Femur (tissue), 1 donor: ENCODE measurements at regions not wholly inside any gene's neighbourhood (a gene's known extent, or its start where the extent isn't known, plus 50 kb on each side); places are given as distances from the start of the nearest gene placed in this dataset.
"Not testable (repeated sequence)": the region's sequence is repeated elsewhere in the genome, so short reads cannot be mapped to it uniquely, and the experiment has no call there.

Experiments used
- DNase-seq: peaks from one replicate; pipeline ENCODE4 v3.0.0-alpha.2; 2017

- DNase-seq, result no peak
Observed at GRCh38 chr14:84064316-84065125, 1465.4 kb upstream of the FLRT2 start.

DNA sequence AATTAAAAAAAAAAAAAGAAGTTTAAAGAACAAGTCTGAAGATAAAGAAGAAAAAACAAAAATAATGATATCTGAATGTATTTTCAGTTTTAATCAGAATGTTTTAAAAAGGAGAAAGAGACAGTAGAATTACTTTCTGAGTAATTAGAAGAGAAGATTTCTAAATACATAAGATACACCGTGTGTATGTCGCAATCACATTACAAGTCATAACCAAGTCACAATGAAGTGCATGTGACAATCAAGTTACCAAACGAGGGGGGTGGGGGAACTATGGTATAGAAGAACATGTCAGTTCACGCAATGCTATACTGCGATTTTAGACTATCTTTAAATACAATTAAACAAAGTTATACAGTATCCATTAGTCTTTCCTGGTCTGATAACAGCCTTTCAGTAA is 1464.1 kb upstream of the FLRT2 start:
- DNase-seq, result no peak

DNA sequence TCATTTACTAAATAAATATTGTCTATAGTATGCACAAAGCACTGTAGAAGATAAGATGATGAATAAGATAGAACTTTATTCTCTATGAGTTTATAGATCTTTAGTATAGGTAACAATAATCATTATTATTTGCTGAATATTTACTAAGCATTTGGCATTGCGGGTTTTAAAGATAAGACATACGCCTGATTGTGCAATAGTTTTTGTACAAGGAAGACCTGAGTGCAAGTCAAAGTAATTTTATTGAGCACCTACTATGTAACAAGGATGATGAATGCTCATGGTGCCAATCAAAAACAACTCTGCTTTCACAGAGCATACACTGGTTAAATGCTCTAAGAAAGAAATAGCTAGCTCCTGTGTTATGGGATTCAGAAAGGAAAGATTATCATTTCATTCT is 1461.7 kb upstream of the FLRT2 start:
- DNase-seq, result no peak

DNA sequence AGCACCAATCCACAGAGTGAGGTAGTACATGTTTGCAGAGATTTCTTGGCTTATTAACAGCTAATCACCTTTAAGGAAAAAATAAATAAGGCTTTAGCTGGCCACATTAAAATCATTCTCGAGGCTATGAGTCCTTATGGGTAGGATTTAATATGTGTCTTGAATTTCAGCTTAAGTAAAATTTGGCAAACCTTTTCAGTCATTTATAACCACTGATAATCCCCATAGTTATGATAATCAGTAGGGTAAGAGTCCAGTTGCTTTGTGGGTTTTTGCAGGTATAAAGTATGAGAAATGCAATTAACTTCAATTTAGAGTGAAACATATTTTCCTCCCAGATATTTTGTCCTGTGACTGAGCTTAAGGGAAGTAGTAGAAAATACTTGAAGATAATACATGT is 1458.9 kb upstream of the FLRT2 start:
- no peak for DNase-seq

GRCh38 chr14:84074626-84075025 is 1455.3 kb upstream of the FLRT2 start:
- DNase-seq, result no peak

- no peak for DNase-seq
Observed at GRCh38 chr14:84080944-84081343, 1449.0 kb upstream of the FLRT2 start.

DNA sequence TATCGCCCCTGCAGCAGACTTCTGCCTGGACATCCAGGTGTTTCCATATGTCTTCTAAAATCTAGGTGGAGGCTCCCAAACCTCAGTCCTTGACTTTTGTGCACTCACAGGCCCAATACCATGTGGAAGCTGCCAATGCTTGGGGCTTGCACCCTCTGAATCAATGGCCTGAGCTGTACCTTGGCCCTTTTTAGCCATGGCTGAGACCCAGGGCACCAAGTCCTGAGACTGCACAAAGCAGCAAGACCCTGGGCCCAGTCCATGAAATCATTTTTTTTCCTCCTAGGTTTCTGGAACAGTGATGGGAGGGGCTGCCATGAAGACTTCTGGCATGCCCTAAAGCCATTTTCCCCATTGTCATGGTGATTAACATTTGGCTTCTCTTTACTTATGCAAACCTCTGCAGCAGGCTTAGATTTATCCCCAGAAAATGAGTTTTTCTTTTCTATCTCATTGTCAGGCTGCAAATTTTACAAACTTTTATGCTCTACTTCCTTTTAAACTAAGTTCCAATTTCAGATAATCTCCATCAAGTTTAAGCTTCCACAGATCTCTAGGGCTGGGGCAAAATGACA is 1445.8 kb upstream of the FLRT2 start:
- no peak for DNase-seq

GRCh38 chr14:84085493-84085892 is 1444.5 kb upstream of the FLRT2 start:
- no peak for DNase-seq

DNA sequence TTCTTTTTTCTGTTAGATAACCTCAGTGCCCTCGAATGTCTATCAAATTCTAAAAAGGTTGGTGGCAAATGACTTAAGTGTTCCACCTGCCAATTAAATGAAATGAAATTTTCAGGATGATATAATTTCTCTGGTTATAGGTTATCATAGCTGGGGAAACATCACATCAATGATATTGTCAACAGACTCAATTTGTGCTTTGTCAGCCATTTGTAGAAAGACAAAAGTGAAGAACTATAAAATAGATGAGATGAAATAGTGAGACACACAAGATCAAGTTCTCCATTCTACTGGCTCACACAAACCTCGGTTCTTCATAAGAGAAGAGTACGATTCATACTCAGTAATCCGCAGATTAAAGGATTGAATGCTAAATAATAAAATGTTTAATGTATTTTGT is 1443.2 kb upstream of the FLRT2 start:
- DNase-seq, result no peak

- no peak for DNase-seq
Observed at GRCh38 chr14:84087986-84088531, 1441.9 kb upstream of the FLRT2 start.

- peak; percentile 61 for DNase-seq
Observed at GRCh38 chr14:84090837-84091236, 1439.1 kb upstream of the FLRT2 start.

DNA sequence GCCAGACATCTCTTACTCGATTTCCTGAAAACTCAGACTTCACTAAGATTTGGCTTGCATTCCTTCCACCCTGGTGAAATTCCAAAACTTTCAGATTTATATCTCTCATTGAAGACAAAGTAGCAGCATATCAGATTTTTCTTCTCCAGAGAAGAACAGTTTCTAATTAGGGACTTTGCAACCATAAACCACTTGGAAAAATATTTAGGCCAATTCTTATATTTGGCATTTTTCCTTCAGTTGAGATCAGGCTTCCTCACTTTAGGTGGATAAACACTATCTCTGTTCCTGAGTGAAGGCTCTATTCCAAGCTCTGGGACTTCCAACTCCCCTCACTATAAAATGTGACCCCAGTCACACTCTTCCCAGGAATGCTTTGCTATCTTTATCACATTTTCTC is 1434.3 kb upstream of the FLRT2 start:
- DNase-seq, result peak; percentile 44

- DNase-seq, result no peak
Observed at GRCh38 chr14:84098261-84098660, 1431.7 kb upstream of the FLRT2 start.

- not testable (repeated sequence) for DNase-seq
Observed at GRCh38 chr14:84099560-84099959, 1430.4 kb upstream of the FLRT2 start.

GRCh38 chr14:84107835-84108343 is 1422.1 kb upstream of the FLRT2 start:
- no peak for DNase-seq

GRCh38 chr14:84108746-84109457 is 1421.0 kb upstream of the FLRT2 start:
- DNase-seq, result no peak

DNA sequence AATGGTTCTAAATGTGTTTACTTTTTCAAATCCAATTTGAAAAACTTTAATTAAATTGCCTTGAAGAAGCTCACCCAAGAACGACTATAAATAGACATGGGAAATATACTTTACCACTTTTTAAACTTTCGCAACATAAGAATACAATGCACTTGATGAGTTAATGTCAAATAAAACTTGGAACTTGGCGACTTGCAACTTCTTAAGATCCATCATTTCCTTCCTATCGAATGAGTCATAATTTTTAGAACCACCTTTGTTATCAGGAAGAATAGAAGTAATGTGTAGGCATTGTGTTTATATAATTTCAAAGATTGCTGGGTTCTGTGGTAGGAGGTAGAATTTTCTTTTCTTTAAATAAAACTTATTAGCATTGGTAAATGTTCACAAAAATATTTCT is 1417.4 kb upstream of the FLRT2 start:
- no peak for DNase-seq

- no peak for DNase-seq
Observed at GRCh38 chr14:84125676-84126075, 1404.3 kb upstream of the FLRT2 start.

DNA sequence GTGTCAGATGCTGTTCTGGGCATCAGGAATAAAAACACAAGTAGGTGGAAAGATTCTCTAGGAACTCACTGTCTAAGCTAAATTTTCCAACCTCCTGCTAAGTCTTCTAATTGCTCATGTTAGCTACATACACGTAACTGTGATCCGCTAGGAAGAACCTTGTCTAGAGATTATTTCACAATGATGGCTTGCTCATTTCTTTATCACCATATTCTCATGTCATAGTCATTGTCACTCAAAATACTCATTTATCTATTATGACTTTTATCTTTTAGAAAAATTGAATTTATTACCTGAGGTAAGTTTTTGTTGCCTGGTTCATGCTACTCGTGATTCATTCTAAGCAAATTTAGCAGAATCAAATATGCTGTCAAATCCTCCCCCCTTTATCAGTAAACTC is 1402.4 kb upstream of the FLRT2 start:
- DNase-seq, result no peak

DNA sequence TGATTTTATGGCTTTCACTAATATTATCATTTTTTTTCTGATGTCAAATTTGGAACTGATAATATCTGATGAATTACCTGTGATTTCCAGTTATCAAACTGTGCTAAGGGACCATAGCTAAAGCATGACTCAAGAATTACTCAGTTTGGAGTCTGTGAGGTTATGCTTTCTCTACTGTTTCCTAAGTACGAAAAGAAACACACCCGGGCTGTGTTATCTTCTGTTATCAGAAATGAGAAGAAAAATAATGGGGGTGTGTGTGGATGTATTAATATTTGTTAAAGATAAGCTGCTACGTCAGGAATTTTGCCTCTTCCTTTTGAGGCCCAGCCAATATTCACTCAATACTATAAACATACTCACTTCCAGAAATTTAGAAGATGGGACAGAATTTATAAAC is 1401.9 kb upstream of the FLRT2 start:
- DNase-seq, result no peak

- no peak for DNase-seq
Observed at GRCh38 chr14:84129007-84129406, 1400.9 kb upstream of the FLRT2 start.

DNA sequence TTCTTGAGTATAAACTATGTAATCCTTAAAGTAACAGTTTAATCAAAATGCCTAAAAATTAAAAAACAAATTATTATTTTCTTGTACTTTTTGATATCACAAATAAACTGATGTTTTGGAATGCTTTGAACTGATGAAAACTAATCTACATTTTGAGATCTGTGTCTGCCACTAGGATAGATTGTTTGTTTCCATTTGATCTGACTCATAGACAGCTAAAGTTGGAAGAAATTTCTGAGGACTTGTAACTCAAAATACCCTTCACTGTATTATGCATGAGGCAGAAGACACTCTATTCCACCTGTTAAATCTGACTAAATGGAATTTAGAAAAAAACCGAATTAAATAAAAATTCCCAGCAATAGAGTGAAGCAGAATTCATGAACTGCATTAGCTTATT is 1400.0 kb upstream of the FLRT2 start:
- DNase-seq, result no peak

GRCh38 chr14:84131924-84132323 is 1398.0 kb upstream of the FLRT2 start:
- DNase-seq, result no peak

DNA sequence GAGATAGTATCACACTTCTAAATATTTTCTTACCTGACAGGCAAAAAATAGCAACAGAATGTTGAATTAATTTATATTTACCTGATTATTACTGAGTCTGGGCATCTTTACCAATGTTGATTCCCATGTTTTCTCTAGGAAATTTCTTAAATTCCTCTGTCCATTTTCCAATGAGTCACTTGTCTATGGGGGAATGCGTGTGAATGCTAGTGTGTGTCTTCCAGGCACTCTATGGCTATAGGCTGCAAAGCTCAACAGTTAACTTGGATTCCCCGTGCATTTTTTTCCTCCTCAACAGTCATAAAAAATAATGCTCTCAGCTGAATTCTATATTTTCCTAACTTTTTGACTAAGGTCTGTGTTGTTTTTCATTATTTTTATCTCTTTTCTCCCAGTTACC is 1385.8 kb upstream of the FLRT2 start:
- DNase-seq, result no peak
